ENCODE measurements at regions not wholly inside any gene's neighbourhood (a gene's known extent, or its start where the extent isn't known, plus 50 kb on each side); places are given as distances from the start of the nearest gene placed in this dataset.

GRCh38 chr11:109208121-109208520, 213.9 kb upstream of the C11orf87 start:
- Histone ChIP-seq H3K9me3 (no peaks in the 10 kb centered on the region), H3K4me1 (no peaks in the 10 kb centered on the region), H3K36me3 (no peaks in the 10 kb centered on the region), H3K27ac (no peak overlapping the region), H3K4me3 (no peak overlapping the region), H3K27me3 (no peaks in the 10 kb centered on the region)
- intact Hi-C loops (cut with DNase I) = no loop called here
- ATAC-seq = no peak
- no peak for TF ChIP-seq POLR2A (IDR thresholded peaks at IDR 0.05)
- TF ChIP-seq CTCF (IDR thresholded peaks at IDR 0.05) = no peak
- 21% methylated on average over 2 of the region's 2 CpGs for WGBS (ENCODE audit: insufficient coverage, low coverage, low lambda C conversion rate, missing lambda C conversion rate)
- no peak for DNase-seq

- H3K4me1 ChIP-seq = no peaks in the 10 kb centered on the region
- no peak for ATAC-seq
- no peak for DNase-seq
- H3K9me3 ChIP-seq = no peaks in the 10 kb centered on the region
- 58% methylated on average over 3 of the region's 3 CpGs for WGBS (ENCODE audit: insufficient coverage, low coverage, low lambda C conversion rate, missing lambda C conversion rate)
- no peaks in the 10 kb centered on the region for H3K36me3 ChIP-seq
- H3K4me3 ChIP-seq = no peak overlapping the region
- TF ChIP-seq CTCF (IDR thresholded peaks at IDR 0.05) (no peak), POLR2A (IDR thresholded peaks at IDR 0.05) (no peak)
- intact Hi-C loops (cut with DNase I) = no loop called here
- H3K27me3 ChIP-seq = no peaks in the 10 kb centered on the region
- no peak overlapping the region for H3K27ac ChIP-seq
Observed at GRCh38 chr11:109209572-109209971, 212.4 kb upstream of the C11orf87 start.

- no peaks in the 10 kb centered on the region for H3K4me1 ChIP-seq
- no peaks in the 10 kb centered on the region for H3K27me3 ChIP-seq
- no peak overlapping the region for H3K27ac ChIP-seq
- DNase-seq = no peak
- no peaks in the 10 kb centered on the region for H3K9me3 ChIP-seq
- intact Hi-C loops (cut with DNase I) = no loop called here
- no peak overlapping the region for H3K4me3 ChIP-seq
- no peak for TF ChIP-seq POLR2A (IDR thresholded peaks at IDR 0.05)
- TF ChIP-seq CTCF (IDR thresholded peaks at IDR 0.05) = no peak
- no peaks in the 10 kb centered on the region for H3K36me3 ChIP-seq
- no peak for ATAC-seq
- WGBS (ENCODE audit: insufficient coverage, low coverage, low lambda C conversion rate, missing lambda C conversion rate) = 68% methylated on average over 4 of the region's 5 CpGs
Observed at GRCh38 chr11:109221190-109221589, 200.8 kb upstream of the C11orf87 start.

- H3K9me3 ChIP-seq = no peaks in the 10 kb centered on the region
- intact Hi-C loops (cut with DNase I) = no loop called here
- H3K27me3 ChIP-seq = no peaks in the 10 kb centered on the region
- ATAC-seq (no peak), DNase-seq (no peak)
- no peak overlapping the region for H3K4me3 ChIP-seq
- no peak overlapping the region for H3K27ac ChIP-seq
- TF ChIP-seq CTCF (IDR thresholded peaks at IDR 0.05) (no peak), POLR2A (IDR thresholded peaks at IDR 0.05) (no peak)
- WGBS (ENCODE audit: insufficient coverage, low coverage, low lambda C conversion rate, missing lambda C conversion rate) = 67% methylated on average over 1 of the region's 2 CpGs
- H3K36me3 ChIP-seq = no peaks in the 10 kb centered on the region
- H3K4me1 ChIP-seq = no peaks in the 10 kb centered on the region
Observed at GRCh38 chr11:109222761-109223160, 199.2 kb upstream of the C11orf87 start.

GRCh38 chr11:109223451-109223850, 198.5 kb upstream of the C11orf87 start:
- ATAC-seq = no peak
- Histone ChIP-seq H3K9me3 (no peaks in the 10 kb centered on the region), H3K4me3 (no peak overlapping the region), H3K36me3 (no peaks in the 10 kb centered on the region), H3K27ac (no peak overlapping the region), H3K27me3 (no peaks in the 10 kb centered on the region), H3K4me1 (no peaks in the 10 kb centered on the region)
- no peak for DNase-seq
- intact Hi-C loops (cut with DNase I) = no loop called here
- no peak for TF ChIP-seq POLR2A (IDR thresholded peaks at IDR 0.05)
- no peak for TF ChIP-seq CTCF (IDR thresholded peaks at IDR 0.05)

All from right lobe of liver (tissue), 6 donors.